ENCODE measurements at regions not wholly inside any gene's neighbourhood (a gene's known extent, or its start where the extent isn't known, plus 50 kb on each side); places are given as distances from the start of the nearest gene placed in this dataset.

GRCh38 chr2:103139628-103140268, 377.9 kb downstream of the TMEM182 start:
- TF ChIP-seq REST (IDR thresholded peaks at IDR 0.05; ENCODE audit: insufficient read depth in 1 of 2, low read depth in 2 of 2, low read length in 2 of 2) (no peak), TAF1 (IDR thresholded peaks at IDR 0.05; ENCODE audit: borderline replicate concordance, insufficient read depth, low read length) (no peak), SIN3A (IDR thresholded peaks at IDR 0.05; ENCODE audit: borderline replicate concordance, insufficient read depth, low read length) (no peak), POLR2AphosphoS5 (IDR thresholded peaks at IDR 0.05; ENCODE audit: low read depth, low read length) (no peak)
